ENCODE measurements at regions not wholly inside any gene's neighbourhood (a gene's known extent, or its start where the extent isn't known, plus 50 kb on each side); places are given as distances from the start of the nearest gene placed in this dataset.

- no peak overlapping the region for H3K4me3 ChIP-seq
- no peak overlapping the region for H3K27ac ChIP-seq
- DNase-seq (ENCODE audit: low read depth in 1 of 2, low spot score in 1 of 2) (no peak), ATAC-seq (no peak), FAIRE-seq (no peak)
- ChIA-PET CTCF (no interaction called here), POLR2A (no interaction called here)
- H3K4me2 ChIP-seq: no peak overlapping the region
- WGBS (ENCODE audit: missing lambda C conversion rate): 3% methylated on average over 1 of the region's 1 CpG
- no peaks in the 10 kb centered on the region for H3K4me1 ChIP-seq
- H3K9me3 ChIP-seq: no peaks in the 10 kb centered on the region
- TF ChIP-seq POLR2A (IDR thresholded peaks at IDR 0.05; ENCODE audit: low read length) (no peak), HMGXB4 (CRISPR knock-in tag; IDR thresholded peaks at IDR 0.05; ENCODE audit: borderline replicate concordance) (no peak), KDM5A (IDR thresholded peaks at IDR 0.05) (no peak), BHLHE40 (IDR thresholded peaks at IDR 0.05; ENCODE audit: low read depth, low read length) (no peak), NFE2L2 (conservative IDR thresholded peaks at IDR 0.05; ENCODE audit: low read length) (no peak), HEYL (CRISPR knock-in tag; IDR thresholded peaks at IDR 0.05) (no peak), SMC3 (IDR thresholded peaks at IDR 0.05) (no peak), ZFP36 (IDR thresholded peaks at IDR 0.05; ENCODE audit: borderline replicate concordance, partially characterized antibody) (no peak), CTCF (IDR thresholded peaks at IDR 0.05) (no peak), MAZ (IDR thresholded peaks at IDR 0.05; ENCODE audit: borderline replicate concordance, low read depth, low read length) (no peak), EP300 (IDR thresholded peaks at IDR 0.05) (no peak), ZNF302 (CRISPR knock-in tag; IDR thresholded peaks at IDR 0.05) (no peak), MYC (IDR thresholded peaks at IDR 0.05; ENCODE audit: borderline replicate concordance, low read length) (no peak), FOXS1 (CRISPR knock-in tag; IDR thresholded peaks at IDR 0.05) (no peak), RAD21 (conservative IDR thresholded peaks at IDR 0.05 in 1 of 2, IDR thresholded peaks at IDR 0.05 in 1 of 2) (no peak), RNF2 (IDR thresholded peaks at IDR 0.05; ENCODE audit: borderline replicate concordance, low read depth) (no peak), RARB (CRISPR knock-in tag; IDR thresholded peaks at IDR 0.05) (no peak)
- TF ChIP-seq, protein P1, sequence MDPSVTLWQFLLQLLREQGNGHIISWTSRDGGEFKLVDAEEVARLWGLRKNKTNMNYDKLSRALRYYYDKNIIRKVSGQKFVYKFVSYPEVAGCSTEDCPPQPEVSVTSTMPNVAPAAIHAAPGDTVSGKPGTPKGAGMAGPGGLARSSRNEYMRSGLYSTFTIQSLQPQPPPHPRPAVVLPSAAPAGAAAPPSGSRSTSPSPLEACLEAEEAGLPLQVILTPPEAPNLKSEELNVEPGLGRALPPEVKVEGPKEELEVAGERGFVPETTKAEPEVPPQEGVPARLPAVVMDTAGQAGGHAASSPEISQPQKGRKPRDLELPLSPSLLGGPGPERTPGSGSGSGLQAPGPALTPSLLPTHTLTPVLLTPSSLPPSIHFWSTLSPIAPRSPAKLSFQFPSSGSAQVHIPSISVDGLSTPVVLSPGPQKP (IDR thresholded peaks at IDR 0.05; ENCODE audit: low read depth, low read length): no peak
Observed at GRCh38 chr7:119969054-119969453, 303.9 kb upstream of the KCND2 start.

GRCh38 chr7:119969763-119970162, 303.2 kb upstream of the KCND2 start:
- ATAC-seq (no peak), FAIRE-seq (no peak), DNase-seq (ENCODE audit: low read depth in 1 of 2, low spot score in 1 of 2) (no peak)
- Histone ChIP-seq H3K4me1 (no peaks in the 10 kb centered on the region), H3K4me2 (no peak overlapping the region), H3K9me3 (no peaks in the 10 kb centered on the region), H3K27ac (no peak overlapping the region), H3K4me3 (no peak overlapping the region)
- ChIA-PET CTCF (no interaction called here), POLR2A (no interaction called here)
- WGBS (ENCODE audit: missing lambda C conversion rate): 37% methylated on average over 2 of the region's 2 CpGs
- TF ChIP-seq EP300 (IDR thresholded peaks at IDR 0.05): no peak
- no peak for TF ChIP-seq NPAS2 (CRISPR knock-in tag; IDR thresholded peaks at IDR 0.05; ENCODE audit: borderline replicate concordance)
- TF ChIP-seq MAZ (IDR thresholded peaks at IDR 0.05; ENCODE audit: borderline replicate concordance, low read depth, low read length): no peak
- TF ChIP-seq HOXB5 (CRISPR knock-in tag; IDR thresholded peaks at IDR 0.05): no peak
- TF ChIP-seq POLR2A (IDR thresholded peaks at IDR 0.05; ENCODE audit: low read length): no peak
- no peak for TF ChIP-seq FOSL2 (IDR thresholded peaks at IDR 0.05)
- TF ChIP-seq FOSL2 (CRISPR knock-in tag; IDR thresholded peaks at IDR 0.05): no peak
- no peak for TF ChIP-seq ZNF302 (CRISPR knock-in tag; IDR thresholded peaks at IDR 0.05)
- no peak for TF ChIP-seq HMGXB4 (CRISPR knock-in tag; IDR thresholded peaks at IDR 0.05; ENCODE audit: borderline replicate concordance)
- no peak for TF ChIP-seq MYC (IDR thresholded peaks at IDR 0.05; ENCODE audit: borderline replicate concordance, low read length)
- no peak for TF ChIP-seq CHD4 (IDR thresholded peaks at IDR 0.05; ENCODE audit: borderline replicate concordance)
- TF ChIP-seq E2F6 (IDR thresholded peaks at IDR 0.05; ENCODE audit: borderline replicate concordance, low read depth): no peak
- TF ChIP-seq GATA3 (IDR thresholded peaks at IDR 0.05; ENCODE audit: borderline replicate concordance): no peak
- no peak for TF ChIP-seq CBX8 (IDR thresholded peaks at IDR 0.05)
- no peak for TF ChIP-seq FOXS1 (CRISPR knock-in tag; IDR thresholded peaks at IDR 0.05)
- TF ChIP-seq, protein P2, sequence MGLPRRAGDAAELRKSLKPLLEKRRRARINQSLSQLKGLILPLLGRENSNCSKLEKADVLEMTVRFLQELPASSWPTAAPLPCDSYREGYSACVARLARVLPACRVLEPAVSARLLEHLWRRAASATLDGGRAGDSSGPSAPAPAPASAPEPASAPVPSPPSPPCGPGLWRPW (IDR thresholded peaks at IDR 0.05): no peak
- TF ChIP-seq CTCF (IDR thresholded peaks at IDR 0.05): no peak
